Tibial nerve (tissue), 3 donors: ENCODE measurements at regions not wholly inside any gene's neighbourhood (a gene's known extent, or its start where the extent isn't known, plus 50 kb on each side); places are given as distances from the start of the nearest gene placed in this dataset.

Source experiments
- CTCF ChIP-seq, 5 experiments: fragments of 200-600 bp in 3 of 5; fragments of 450-650 bp in 2 of 5; sonication (generic) in 3 of 5; IDR thresholded peaks; one replicate each; pipeline ENCODE4 v1.5.1; 2016 to 2019; ENCODE audit warnings: antibody characterized with exemption in 5 of 5, mild to moderate bottlenecking in 3 of 5, moderate library complexity in 2 of 5
- POLR2A ChIP-seq, 2 donors: fragments of 450-650 bp; IDR thresholded peaks; one replicate each; pipeline ENCODE4 v1.6.1; 2017; ENCODE audit warnings: antibody characterized with exemption in 2 of 2, mild to moderate bottlenecking in 2 of 2, moderate library complexity in 2 of 2

GRCh38 chrX:20952180-20952579, 422.0 kb upstream of the CNKSR2 start:
- no peak for TF ChIP-seq CTCF (IDR thresholded peaks at IDR 0.05)
- no peak for TF ChIP-seq POLR2A (IDR thresholded peaks at IDR 0.05)
